SW480 (cell line): ENCODE measurements at regions not wholly inside any gene's neighbourhood (a gene's known extent, or its start where the extent isn't known, plus 50 kb on each side); places are given as distances from the start of the nearest gene placed in this dataset.
"Not testable (repeated sequence)": the region's sequence is repeated elsewhere in the genome, so short reads cannot be mapped to it uniquely, and the experiment has no call there.

Source experiments
- DNase-seq: peaks from one replicate; pipeline ENCODE4 v3.0.0-alpha.2; 2016; ENCODE audit warnings: low spot score

- DNase-seq: no peak
Measured at GRCh38 chr4:14111730-14112181, 484.2 kb upstream of the BOD1L1 start.

- DNase-seq: no peak
Measured at GRCh38 chr4:14115106-14115505, 487.6 kb upstream of the BOD1L1 start.

GRCh38 chr4:14117575-14118238 is 490.2 kb upstream of the BOD1L1 start:
- DNase-seq: no peak

GRCh38 chr4:14124816-14125215 is 497.3 kb upstream of the BOD1L1 start:
- DNase-seq: no peak

- no peak for DNase-seq
Measured at GRCh38 chr4:14125375-14126129, 498.0 kb upstream of the BOD1L1 start.

- DNase-seq: no peak
Measured at GRCh38 chr4:14130551-14130950, 503.0 kb upstream of the BOD1L1 start.

- no peak for DNase-seq
Measured at GRCh38 chr4:14131335-14131734, 503.8 kb upstream of the BOD1L1 start.

GRCh38 chr4:14132301-14132700 is 504.8 kb upstream of the BOD1L1 start:
- no peak for DNase-seq

- DNase-seq: no peak
Measured at GRCh38 chr4:14138106-14138505, 510.6 kb upstream of the BOD1L1 start.

- DNase-seq: peak; percentile 1
Measured at GRCh38 chr4:14143892-14144291, 516.4 kb upstream of the BOD1L1 start.

GRCh38 chr4:14149176-14150053 is 521.9 kb upstream of the BOD1L1 start:
- no peak for DNase-seq

GRCh38 chr4:14151101-14151500 is 523.6 kb upstream of the BOD1L1 start:
- DNase-seq: no peak

- DNase-seq: no peak
Measured at GRCh38 chr4:14152834-14153519, 525.5 kb upstream of the BOD1L1 start.

- DNase-seq: no peak
Measured at GRCh38 chr4:14155803-14156202, 528.3 kb upstream of the BOD1L1 start.

GRCh38 chr4:14157262-14157661 is 529.7 kb upstream of the BOD1L1 start:
- no peak for DNase-seq

GRCh38 chr4:14165222-14165920 is 537.8 kb upstream of the BOD1L1 start:
- no peak for DNase-seq

GRCh38 chr4:14167876-14168510 is 540.5 kb upstream of the BOD1L1 start:
- no peak for DNase-seq

- no peak for DNase-seq
Measured at GRCh38 chr4:14168919-14169318, 541.4 kb upstream of the BOD1L1 start.

- DNase-seq: no peak
Measured at GRCh38 chr4:14169460-14169859, 541.9 kb upstream of the BOD1L1 start.

- DNase-seq: not testable (repeated sequence)
Measured at GRCh38 chr4:14169940-14170339, 542.4 kb upstream of the BOD1L1 start.

- DNase-seq: no peak
Measured at GRCh38 chr4:14176613-14177012, 549.1 kb upstream of the BOD1L1 start.
